Left lung (tissue), 4 donors: ENCODE measurements at regions not wholly inside any gene's neighbourhood (a gene's known extent, or its start where the extent isn't known, plus 50 kb on each side); places are given as distances from the start of the nearest gene placed in this dataset.
A peak's percentile ranks its signal among the peaks of the same experiment; 100 is the strongest.

Source experiments
- ATAC-seq: fragments of 200-7000 bp; cut with Tn5 transposase; one replicate; pipeline ENCODE4 v1.9.1; 2020; ENCODE audit warnings: moderate library complexity
- DNase-seq, 4 donors: peaks; one replicate each; pipeline ENCODE4 v3.0.0-alpha.2; 2013 to 2020
- H3K27ac ChIP-seq, 2 donors: fragments of 200-600 bp; sonication (generic) in 1 of 2; one replicate each; pipeline versions ENCODE4 v1.5.0 to v1.8.0; 2020 to 2021
- H3K27me3 ChIP-seq, 2 donors: fragments of 200-600 bp; sonication (generic) in 1 of 2; one replicate each; pipeline versions ENCODE4 v1.5.0 to v1.8.0; 2020 to 2021
- H3K36me3 ChIP-seq, 2 donors: fragments of 200-600 bp; sonication (generic) in 1 of 2; one replicate each; pipeline versions ENCODE4 v1.5.0 to v1.8.0; 2020 to 2021
- H3K4me1 ChIP-seq, 2 donors: fragments of 200-600 bp; one replicate each; pipeline ENCODE4 v1.8.0; 2021
- H3K4me3 ChIP-seq, 2 donors: fragments of 200-600 bp; sonication (generic) in 1 of 2; one replicate each; pipeline versions ENCODE4 v1.5.0 to v1.8.0; 2020 to 2021; ENCODE audit warnings: mild to moderate bottlenecking in 1 of 2
- H3K9me3 ChIP-seq, 2 donors: fragments of 200-600 bp; sonication (generic) in 1 of 2; one replicate each; pipeline versions ENCODE4 v1.5.0 to v1.8.0; 2020 to 2021
- CTCF ChIP-seq, 2 donors: fragments of 200-600 bp; sonication (generic) in 1 of 2; IDR thresholded peaks; one replicate each; pipeline versions ENCODE4 v1.5.0 to v1.8.0; 2021; ENCODE audit warnings: antibody characterized with exemption in 2 of 2
- intact Hi-C, 2 donors: fragments of 100-400 bp; cut with DNase I; formaldehyde crosslinking; loops; one replicate each; pipeline versions ENCODE4 v1.11.2 to v1.14.2; 2022
- donor health status: DM: no; HTN: yes; CAD: no.
- donor health status: DM: no; HTN: no; CAD: no.

GRCh38 chr6:30832864-30833263 lies 51.5 kb upstream of the DDR1 start:
- TF ChIP-seq CTCF (IDR thresholded peaks at IDR 0.05), result no peak
- no peak for DNase-seq
- no peaks in the 10 kb centered on the region for H3K36me3 ChIP-seq
- H3K4me3 ChIP-seq, result no peak overlapping the region
- H3K4me1 ChIP-seq, result peaks cover 6 to 33% of the 10 kb centered on the region in 2 donors
- no peak overlapping the region for H3K27ac ChIP-seq
- intact Hi-C loops, result loop anchor here in 1 of 2 donors (5.0 kb wide), 1 partner anchor 44 kb away; no protein-coding TSS in a partner anchor
- H3K27me3 ChIP-seq, result no peaks in the 10 kb centered on the region
- ATAC-seq, result no peak
- no peaks in the 10 kb centered on the region for H3K9me3 ChIP-seq

- H3K4me1 ChIP-seq, result peaks cover 0 to 43% of the 10 kb centered on the region in 2 donors
- H3K27ac ChIP-seq, result peak overlapping the region; percentile 47 to 87
- H3K9me3 ChIP-seq, result no peaks in the 10 kb centered on the region
- TF ChIP-seq CTCF (IDR thresholded peaks at IDR 0.05), result no peak
- no peak for ATAC-seq
- no peaks in the 10 kb centered on the region for H3K27me3 ChIP-seq
- peak in 1 of 4 donors; percentile 28 for DNase-seq
- intact Hi-C loops, result loop anchor here in 1 of 2 donors (5.0 kb wide), 1 partner anchor 47 kb away; no protein-coding TSS in a partner anchor
- H3K36me3 ChIP-seq, result no peaks in the 10 kb centered on the region
- peak overlapping the region in 1 of 2 donors; percentile 30 for H3K4me3 ChIP-seq
Measured at GRCh38 chr6:30830438-30830837, 53.9 kb upstream of the DDR1 start.

- no peak for TF ChIP-seq CTCF (IDR thresholded peaks at IDR 0.05)
- no peaks in the 10 kb centered on the region for H3K9me3 ChIP-seq
- DNase-seq (peak in 1 of 4 donors; percentile 13), ATAC-seq (no peak)
- no peaks in the 10 kb centered on the region for H3K27me3 ChIP-seq
- H3K4me3 ChIP-seq, result peak overlapping the region in 1 of 2 donors; percentile 30
- no peaks in the 10 kb centered on the region for H3K36me3 ChIP-seq
- H3K4me1 ChIP-seq, result peaks cover 0 to 43% of the 10 kb centered on the region in 2 donors
- peak overlapping the region; percentile 47 to 87 for H3K27ac ChIP-seq
- intact Hi-C loops, result loop anchor here in 1 of 2 donors (5.0 to 10.0 kb wide), 2 partner anchors 48 to 245 kb away; no protein-coding TSS in a partner anchor
Measured at GRCh38 chr6:30829639-30830255, 54.6 kb upstream of the DDR1 start.

GRCh38 chr6:30829033-30829432 lies 55.3 kb upstream of the DDR1 start:
- no peaks in the 10 kb centered on the region for H3K9me3 ChIP-seq
- intact Hi-C loops, result loop anchor here in 1 of 2 donors (10.0 kb wide), 1 partner anchor 246 kb away; no protein-coding TSS in a partner anchor
- H3K4me3 ChIP-seq, result peak overlapping the region in 1 of 2 donors; percentile 30
- no peak for TF ChIP-seq CTCF (IDR thresholded peaks at IDR 0.05)
- H3K36me3 ChIP-seq, result no peaks in the 10 kb centered on the region
- no peaks in the 10 kb centered on the region for H3K27me3 ChIP-seq
- peaks cover 0 to 43% of the 10 kb centered on the region in 2 donors for H3K4me1 ChIP-seq
- DNase-seq, result peak in 1 of 4 donors; percentile 6
- peak overlapping the region in 1 of 2 donors; percentile 87 for H3K27ac ChIP-seq
- no peak for ATAC-seq
